Epithelial cell of esophagus (primary cell): ENCODE measurements at regions not wholly inside any gene's neighbourhood (a gene's known extent, or its start where the extent isn't known, plus 50 kb on each side); places are given as distances from the start of the nearest gene placed in this dataset.

Experiments
- DNase-seq: peaks from one replicate; pipeline ENCODE4 v3.0.0; 2010; ENCODE audit warnings: low read depth
- H3K4me3 ChIP-seq: 2 replicates; pipeline ENCODE4 v1.5.1; 2011; ENCODE audit warnings: mild to moderate bottlenecking, low read length, control low read depth
- CTCF ChIP-seq: IDR thresholded peaks from 2 replicates; pipeline ENCODE4 v1.5.1; 2011; ENCODE audit warnings: low read depth, mild to moderate bottlenecking, low read length, control low read depth, inconsistent platforms; ENCODE audit not compliant: insufficient read depth; ENCODE audit errors: missing control alignments

- H3K4me3 ChIP-seq = no peak overlapping the region
- peak; percentile 5 for TF ChIP-seq CTCF
- DNase-seq = no peak
Measured at GRCh38 chr15:94154255-94154654, 77.1 kb upstream of the MCTP2 start.

- no peak for TF ChIP-seq CTCF
- no peak overlapping the region for H3K4me3 ChIP-seq
- no peak for DNase-seq
Measured at GRCh38 chr15:94145046-94145445, 86.3 kb upstream of the MCTP2 start.

GRCh38 chr15:94141802-94142201, 89.6 kb upstream of the MCTP2 start:
- DNase-seq = no peak
- TF ChIP-seq CTCF = no peak
- no peak overlapping the region for H3K4me3 ChIP-seq

- DNase-seq = peak; percentile 31
- H3K4me3 ChIP-seq = no peak overlapping the region
Measured at GRCh38 chr15:94135486-94136147, 95.7 kb upstream of the MCTP2 start.

GRCh38 chr15:94131875-94132274, 99.5 kb upstream of the MCTP2 start:
- no peak for TF ChIP-seq CTCF
- peak; percentile 11 for DNase-seq

More at GRCh38 chr15:94135486-94136147, 95.7 kb upstream of the MCTP2 start:
- peak; percentile 52 for TF ChIP-seq CTCF

GRCh38 chr15:94130504-94130903, 100.9 kb upstream of the MCTP2 start:
- DNase-seq = no peak
- no peak for TF ChIP-seq CTCF
- H3K4me3 ChIP-seq = no peak overlapping the region

More at GRCh38 chr15:94131875-94132274, 99.5 kb upstream of the MCTP2 start:
- no peak overlapping the region for H3K4me3 ChIP-seq

GRCh38 chr15:94127006-94127405, 104.4 kb upstream of the MCTP2 start:
- H3K4me3 ChIP-seq = no peak overlapping the region
- no peak for TF ChIP-seq CTCF
- DNase-seq = no peak
